Pulmonary artery endothelial cell (primary cell): ENCODE measurements at regions not wholly inside any gene's neighbourhood (a gene's known extent, or its start where the extent isn't known, plus 50 kb on each side); places are given as distances from the start of the nearest gene placed in this dataset.

ENCODE experiments used
- DNase-seq: peaks from one replicate; pipeline ENCODE4 v3.0.0-alpha.2; 2011; ENCODE audit warnings: low read depth, low spot score

GRCh38 chr3:148005456-148005855, 596.3 kb downstream of the ZIC1 start:
- no peak for DNase-seq

GRCh38 chr3:148006508-148006907, 597.3 kb downstream of the ZIC1 start:
- no peak for DNase-seq

GRCh38 chr3:148008591-148008990, 599.4 kb downstream of the ZIC1 start:
- no peak for DNase-seq

- no peak for DNase-seq
Observed at GRCh38 chr3:148020861-148021260, 611.7 kb downstream of the ZIC1 start.

GRCh38 chr3:148021381-148021780, 612.2 kb downstream of the ZIC1 start:
- DNase-seq: no peak

- peak; percentile 88 for DNase-seq
Observed at GRCh38 chr3:148023994-148024393, 614.8 kb downstream of the ZIC1 start.

- no peak for DNase-seq
Observed at GRCh38 chr3:148026009-148026588, 616.9 kb downstream of the ZIC1 start.

- no peak for DNase-seq
Observed at GRCh38 chr3:148030975-148031374, 621.8 kb downstream of the ZIC1 start.

GRCh38 chr3:148034353-148034752, 625.2 kb downstream of the ZIC1 start:
- DNase-seq: no peak

- peak; percentile 69 for DNase-seq
Observed at GRCh38 chr3:148036331-148036876, 627.2 kb downstream of the ZIC1 start.

GRCh38 chr3:148042663-148043445, 633.7 kb downstream of the ZIC1 start:
- DNase-seq: peak; percentile 22

GRCh38 chr3:148044151-148044550, 635.0 kb downstream of the ZIC1 start:
- DNase-seq: no peak

- DNase-seq: no peak
Observed at GRCh38 chr3:148054999-148055398, 642.7 kb upstream of the AGTR1 start.

GRCh38 chr3:148062590-148062989, 635.1 kb upstream of the AGTR1 start:
- DNase-seq: no peak

- no peak for DNase-seq
Observed at GRCh38 chr3:148066802-148067201, 630.9 kb upstream of the AGTR1 start.

- DNase-seq: no peak
Observed at GRCh38 chr3:148068466-148068865, 629.2 kb upstream of the AGTR1 start.

- DNase-seq: no peak
Observed at GRCh38 chr3:148070041-148070440, 627.7 kb upstream of the AGTR1 start.

GRCh38 chr3:148073721-148074456, 623.8 kb upstream of the AGTR1 start:
- DNase-seq: no peak

- no peak for DNase-seq
Observed at GRCh38 chr3:148074946-148075345, 622.8 kb upstream of the AGTR1 start.

GRCh38 chr3:148075771-148076716, 621.7 kb upstream of the AGTR1 start:
- peak; percentile 15 for DNase-seq

- no peak for DNase-seq
Observed at GRCh38 chr3:148077318-148077923, 620.3 kb upstream of the AGTR1 start.
